Pancreas (tissue), 10 donors: ENCODE measurements at regions not wholly inside any gene's neighbourhood (a gene's known extent, or its start where the extent isn't known, plus 50 kb on each side); places are given as distances from the start of the nearest gene placed in this dataset.

ENCODE experiments used
- ATAC-seq, 4 donors: fragments of 200-7000 bp; cut with Tn5 transposase; one replicate each; pipeline versions ENCODE4 v1.8.0 to v1.9.1; 2020; ENCODE audit warnings: mild to moderate bottlenecking in 4 of 4, moderate library complexity in 4 of 4
- DNase-seq, 6 donors: peaks; one replicate each; pipeline ENCODE4 v3.0.0-alpha.2; 2020
- FAIRE-seq: peaks from 2 replicates; lab custom pipeline; 2012; peaks lifted over from hg19 to GRCh38; lab: Jason Lieb, UNC
- H3K27ac ChIP-seq, 4 donors: fragments of 200-600 bp; sonication (generic); 1 replicate in 3 of 4; 2 replicates in 1 of 4; pipeline versions ENCODE4 v1.5.0 to v1.8.0; 2020
- H3K27me3 ChIP-seq, 4 donors: fragments of 200-600 bp; one replicate each; pipeline ENCODE4 v1.8.0; 2021
- H3K36me3 ChIP-seq, 3 donors: fragments of 200-600 bp; sonication (generic) in 1 of 3; one replicate each; pipeline versions ENCODE4 v1.5.0 to v1.8.0; 2020 to 2021
- H3K4me1 ChIP-seq, 3 donors: fragments of 200-600 bp; one replicate each; pipeline ENCODE4 v1.8.0; 2021
- H3K4me3 ChIP-seq, 4 donors: fragments of 200-600 bp; sonication (generic) in 2 of 4; one replicate each; pipeline versions ENCODE4 v1.5.0 to v1.8.0; 2020 to 2021
- H3K9me3 ChIP-seq, 4 donors: fragments of 200-600 bp; one replicate each; pipeline ENCODE4 v1.8.0; 2021
- CTCF ChIP-seq, 4 donors: fragments of 200-600 bp; sonication (generic) in 3 of 4; IDR thresholded peaks; one replicate each; pipeline versions ENCODE4 v1.5.0 to v1.8.0; 2021; ENCODE audit warnings: antibody characterized with exemption in 4 of 4
- WGBS, 2 donors: extraction: QIAGEN DNeasy Blood & Tissue Kit; methylation state at CpG; one replicate each; pipeline ENCODE4 v1.1.7; 2013; 5-methylcytosine and 5-hydroxymethylcytosine counted together
- intact Hi-C, 3 donors: fragments of 100-400 bp; cut with DNase I; formaldehyde crosslinking; loops; one replicate each; pipeline versions ENCODE4 v1.11.1 to v1.14.2; 2022
- donor health status: healthy with polysubstance abuse.
- donor health status: DM: no; HTN: no; CAD: no; lungs with moderate emphysema.
- donor health status: DM: no; HTN: no; CAD: no.
- donor health status: control.
- donor health status: control.
- donor health status: Bipolar disorder and iron deficiency.
- donor health status: DM: yes; HTN: yes; CAD: no.
- donor health status: DM: no; HTN: no; CAD: no.
- donor health status: DM: no; HTN: no; CAD: no.
- donor health status: DM: yes; HTN: yes; CAD: no.

GRCh38 chr12:124718458-124718857, 145.2 kb downstream of the SCARB1 start:
- Histone ChIP-seq H3K27ac (no peak overlapping the region), H3K4me3 (no peak overlapping the region), H3K36me3 (no peaks in the 10 kb centered on the region), H3K9me3 (no peaks in the 10 kb centered on the region), H3K27me3 (no peaks in the 10 kb centered on the region), H3K4me1 (no peaks in the 10 kb centered on the region)
- no peak for ATAC-seq
- no peak for DNase-seq
- no peak for FAIRE-seq
- WGBS, 2 donors, result 68 to 80% methylated on average over 8 of the region's 8 CpGs
- TF ChIP-seq CTCF (IDR thresholded peaks at IDR 0.05), result no peak
- intact Hi-C loops, result no loop called here

DNA sequence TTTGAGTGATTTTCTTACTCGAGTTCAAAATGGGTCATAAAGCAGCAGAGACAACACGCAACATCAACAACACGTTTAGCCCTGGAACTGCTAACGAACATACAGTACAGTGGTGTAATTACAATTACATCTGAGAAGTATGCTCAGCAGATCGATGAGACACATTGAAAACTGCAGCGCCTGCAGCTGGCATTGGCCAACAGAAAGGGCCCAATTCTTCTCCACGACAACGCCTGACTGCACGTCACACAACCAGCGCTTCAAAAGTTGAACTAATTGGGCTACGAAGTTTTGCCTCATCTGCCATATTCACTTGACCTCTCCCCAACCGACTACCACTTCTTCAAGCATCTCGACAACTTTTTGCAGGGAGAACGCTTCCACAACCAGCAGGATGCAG, 145.6 kb downstream of the SCARB1 start:
- Histone ChIP-seq H3K9me3 (no peaks in the 10 kb centered on the region), H3K27me3 (no peaks in the 10 kb centered on the region), H3K27ac (no peak overlapping the region), H3K36me3 (no peaks in the 10 kb centered on the region), H3K4me3 (no peak overlapping the region), H3K4me1 (no peaks in the 10 kb centered on the region)
- no peak for TF ChIP-seq CTCF (IDR thresholded peaks at IDR 0.05)
- FAIRE-seq (no peak), ATAC-seq (no peak), DNase-seq (no peak)
- intact Hi-C loops, result no loop called here
- 81 to 83% methylated on average over 14 of the region's 14 CpGs for WGBS, 2 donors

DNA sequence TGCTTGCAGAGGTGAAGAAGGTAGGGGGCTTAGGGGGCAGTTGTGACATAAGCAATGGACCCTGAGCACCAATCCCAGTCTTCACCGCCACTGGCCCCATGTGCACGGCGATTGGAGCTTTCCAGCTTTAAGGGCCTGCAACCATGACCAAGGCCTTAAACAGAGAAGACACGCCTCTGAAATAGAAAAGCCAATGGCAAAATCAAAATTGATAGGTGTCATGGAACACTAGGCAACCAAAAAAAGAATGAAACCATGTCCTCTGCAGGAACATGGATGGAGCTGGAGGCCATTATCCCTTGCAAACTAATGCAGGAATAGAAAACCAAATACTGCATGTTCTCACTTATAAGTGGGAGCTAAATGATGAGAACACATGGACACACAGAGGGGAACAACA, 146.3 kb downstream of the SCARB1 start:
- Histone ChIP-seq H3K9me3 (no peaks in the 10 kb centered on the region), H3K27ac (no peak overlapping the region), H3K36me3 (no peaks in the 10 kb centered on the region), H3K4me1 (no peaks in the 10 kb centered on the region), H3K27me3 (no peaks in the 10 kb centered on the region), H3K4me3 (no peak overlapping the region)
- 98 to 99% methylated on average over 4 of the region's 4 CpGs for WGBS, 2 donors
- ATAC-seq, result no peak
- no peak for DNase-seq
- no peak for TF ChIP-seq CTCF (IDR thresholded peaks at IDR 0.05)
- intact Hi-C loops, result no loop called here
- FAIRE-seq, result no peak

- H3K4me1 ChIP-seq, result no peaks in the 10 kb centered on the region
- H3K36me3 ChIP-seq, result no peaks in the 10 kb centered on the region
- H3K4me3 ChIP-seq, result no peak overlapping the region
- DNase-seq, result no peak
- no peak for FAIRE-seq
- WGBS, 2 donors, result 80 to 82% methylated on average over 22 of the region's 22 CpGs
- no peak overlapping the region for H3K27ac ChIP-seq
- H3K9me3 ChIP-seq, result no peaks in the 10 kb centered on the region
- intact Hi-C loops, result no loop called here
- H3K27me3 ChIP-seq, result no peaks in the 10 kb centered on the region
- ATAC-seq, result peak in 1 of 4 donors; percentile 41
- no peak for TF ChIP-seq CTCF (IDR thresholded peaks at IDR 0.05)
Measured at GRCh38 chr12:124716208-124717130, 147.2 kb downstream of the SCARB1 start.
